ENCODE measurements at regions not wholly inside any gene's neighbourhood (a gene's known extent, or its start where the extent isn't known, plus 50 kb on each side); places are given as distances from the start of the nearest gene placed in this dataset.

- no peak for TF ChIP-seq CTCF (IDR thresholded peaks at IDR 0.05; ENCODE audit: insufficient read depth, low read depth, low read length, missing control alignments)
- H3K4me3 ChIP-seq (ENCODE audit: low read depth, low read length) = no peak overlapping the region
- DNase-seq (ENCODE audit: low read depth) = no peak
Observed at GRCh38 chr13:33446821-33447725, 161.5 kb upstream of the STARD13 start.

- no peak overlapping the region for H3K4me3 ChIP-seq (ENCODE audit: low read depth, low read length)
- DNase-seq (ENCODE audit: low read depth) = no peak
- TF ChIP-seq CTCF (IDR thresholded peaks at IDR 0.05; ENCODE audit: insufficient read depth, low read depth, low read length, missing control alignments) = no peak
Observed at GRCh38 chr13:33448889-33449288, 163.3 kb upstream of the STARD13 start.

- DNase-seq (ENCODE audit: low read depth) = no peak
- H3K4me3 ChIP-seq (ENCODE audit: low read depth, low read length) = no peak overlapping the region
- TF ChIP-seq CTCF (IDR thresholded peaks at IDR 0.05; ENCODE audit: insufficient read depth, low read depth, low read length, missing control alignments) = no peak
Observed at GRCh38 chr13:33450956-33451709, 165.6 kb upstream of the STARD13 start.

- no peak overlapping the region for H3K4me3 ChIP-seq (ENCODE audit: low read depth, low read length)
- no peak for DNase-seq (ENCODE audit: low read depth)
- no peak for TF ChIP-seq CTCF (IDR thresholded peaks at IDR 0.05; ENCODE audit: insufficient read depth, low read depth, low read length, missing control alignments)
Observed at GRCh38 chr13:33452873-33453517, 167.4 kb upstream of the STARD13 start.

- no peak for TF ChIP-seq CTCF (IDR thresholded peaks at IDR 0.05; ENCODE audit: insufficient read depth, low read depth, low read length, missing control alignments)
- no peak overlapping the region for H3K4me3 ChIP-seq (ENCODE audit: low read depth, low read length)
- DNase-seq (ENCODE audit: low read depth) = no peak
Observed at GRCh38 chr13:33453936-33454335, 168.4 kb upstream of the STARD13 start.

GRCh38 chr13:33454844-33455705 is 169.5 kb upstream of the STARD13 start:
- H3K4me3 ChIP-seq (ENCODE audit: low read depth, low read length) = no peak overlapping the region
- no peak for TF ChIP-seq CTCF (IDR thresholded peaks at IDR 0.05; ENCODE audit: insufficient read depth, low read depth, low read length, missing control alignments)
- DNase-seq (ENCODE audit: low read depth) = no peak

Data from GM12865 (cell line).